HFFc6 (cell line): ENCODE measurements at regions not wholly inside any gene's neighbourhood (a gene's known extent, or its start where the extent isn't known, plus 50 kb on each side); places are given as distances from the start of the nearest gene placed in this dataset.

Experiments
- DNase-seq: peaks from one replicate; pipeline ENCODE4 v3.0.0-alpha.2; 2018
- H3K27ac Mint-ChIP-seq: 2 replicates; pipeline ENCODE4 v1.8.0; 2020; ENCODE audit warnings: mild to moderate bottlenecking, mixed read lengths
- H3K27me3 Mint-ChIP-seq: 2 replicates; pipeline ENCODE4 v1.8.0; 2021; ENCODE audit warnings: mild to moderate bottlenecking, moderate library complexity, mixed read lengths; ENCODE audit not compliant: insufficient read depth
- H3K36me3 Mint-ChIP-seq: 2 replicates; pipeline ENCODE4 v1.8.0; 2021; ENCODE audit warnings: low read depth, mixed read lengths
- H3K4me1 Mint-ChIP-seq: 2 replicates; pipeline ENCODE4 v1.8.0; 2020; ENCODE audit warnings: low read depth, mixed read lengths
- H3K4me3 Mint-ChIP-seq: 2 replicates; pipeline ENCODE4 v1.8.0; 2020; ENCODE audit warnings: mild to moderate bottlenecking, moderate library complexity, mixed read lengths
- H3K9me3 Mint-ChIP-seq: 2 replicates; pipeline ENCODE4 v1.8.0; 2020; ENCODE audit warnings: mild to moderate bottlenecking, mixed read lengths
- TF ChIP-seq, protein P1 (sequence below): fragments of 200-600 bp; sonication (generic); IDR thresholded peaks from 2 replicates; pipeline ENCODE4 v1.5.0; 2021; ENCODE audit warnings: antibody characterized with exemption, mild to moderate bottlenecking

DNA sequence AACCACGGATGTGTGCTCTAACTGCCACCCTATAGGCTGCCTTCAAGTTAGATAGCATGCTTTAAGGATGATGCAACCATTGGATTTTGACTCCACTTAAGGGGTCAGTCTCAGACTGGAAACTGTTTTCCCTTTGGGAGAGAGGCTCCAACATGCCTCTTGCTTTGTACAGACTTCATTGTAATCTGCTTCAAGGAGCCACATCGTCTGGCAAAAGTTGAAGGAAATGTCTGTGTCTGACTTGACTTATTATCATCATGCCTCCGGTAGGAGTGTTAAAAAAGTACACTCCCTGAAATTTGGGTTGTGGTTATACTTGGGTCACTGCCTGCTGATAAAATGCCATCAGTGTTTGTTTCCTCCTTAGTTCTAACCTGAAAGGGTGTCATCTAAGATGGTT is 245.4 kb upstream of the CDIN1 start:
- DNase-seq = peak; percentile 59
- TF ChIP-seq, protein P1, sequence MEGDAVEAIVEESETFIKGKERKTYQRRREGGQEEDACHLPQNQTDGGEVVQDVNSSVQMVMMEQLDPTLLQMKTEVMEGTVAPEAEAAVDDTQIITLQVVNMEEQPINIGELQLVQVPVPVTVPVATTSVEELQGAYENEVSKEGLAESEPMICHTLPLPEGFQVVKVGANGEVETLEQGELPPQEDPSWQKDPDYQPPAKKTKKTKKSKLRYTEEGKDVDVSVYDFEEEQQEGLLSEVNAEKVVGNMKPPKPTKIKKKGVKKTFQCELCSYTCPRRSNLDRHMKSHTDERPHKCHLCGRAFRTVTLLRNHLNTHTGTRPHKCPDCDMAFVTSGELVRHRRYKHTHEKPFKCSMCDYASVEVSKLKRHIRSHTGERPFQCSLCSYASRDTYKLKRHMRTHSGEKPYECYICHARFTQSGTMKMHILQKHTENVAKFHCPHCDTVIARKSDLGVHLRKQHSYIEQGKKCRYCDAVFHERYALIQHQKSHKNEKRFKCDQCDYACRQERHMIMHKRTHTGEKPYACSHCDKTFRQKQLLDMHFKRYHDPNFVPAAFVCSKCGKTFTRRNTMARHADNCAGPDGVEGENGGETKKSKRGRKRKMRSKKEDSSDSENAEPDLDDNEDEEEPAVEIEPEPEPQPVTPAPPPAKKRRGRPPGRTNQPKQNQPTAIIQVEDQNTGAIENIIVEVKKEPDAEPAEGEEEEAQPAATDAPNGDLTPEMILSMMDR = no peak
- H3K9me3 Mint-ChIP-seq = no peaks in the 10 kb centered on the region
- peaks cover 60% of the 10 kb centered on the region for H3K4me1 Mint-ChIP-seq
- H3K27me3 Mint-ChIP-seq = no peaks in the 10 kb centered on the region
- H3K27ac Mint-ChIP-seq = peak overlapping the region; percentile 69
- no peaks in the 10 kb centered on the region; the same call in 1 of the 2 replicates for H3K36me3 Mint-ChIP-seq
- peak overlapping the region; percentile 27 for H3K4me3 Mint-ChIP-seq

DNA sequence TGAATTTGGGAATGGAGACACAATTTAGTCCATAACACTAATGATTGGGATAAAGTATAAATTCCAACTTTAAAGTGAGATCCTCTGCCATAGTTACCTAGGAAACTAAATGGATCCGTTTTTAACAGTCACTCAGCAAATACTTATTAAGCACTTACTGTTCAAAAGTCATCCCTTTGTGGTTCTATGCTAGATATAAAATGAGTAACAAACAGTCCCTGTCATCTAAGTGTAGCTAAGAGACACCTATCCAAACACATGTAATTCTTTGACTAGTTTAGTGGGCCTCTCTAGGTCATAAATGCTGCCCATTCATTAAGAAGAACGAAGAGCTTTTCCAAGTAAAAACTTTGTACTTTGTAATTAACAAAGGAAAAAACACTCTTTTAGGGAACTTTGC is 244.2 kb upstream of the CDIN1 start:
- H3K27me3 Mint-ChIP-seq = no peaks in the 10 kb centered on the region
- TF ChIP-seq, protein P1 = no peak
- no peaks in the 10 kb centered on the region; the same call in 1 of the 2 replicates for H3K36me3 Mint-ChIP-seq
- peak overlapping the region; percentile 50 for H3K27ac Mint-ChIP-seq
- H3K9me3 Mint-ChIP-seq = no peaks in the 10 kb centered on the region
- H3K4me3 Mint-ChIP-seq = no peak overlapping the region
- H3K4me1 Mint-ChIP-seq = peaks cover 59% of the 10 kb centered on the region
- no peak for DNase-seq

DNA sequence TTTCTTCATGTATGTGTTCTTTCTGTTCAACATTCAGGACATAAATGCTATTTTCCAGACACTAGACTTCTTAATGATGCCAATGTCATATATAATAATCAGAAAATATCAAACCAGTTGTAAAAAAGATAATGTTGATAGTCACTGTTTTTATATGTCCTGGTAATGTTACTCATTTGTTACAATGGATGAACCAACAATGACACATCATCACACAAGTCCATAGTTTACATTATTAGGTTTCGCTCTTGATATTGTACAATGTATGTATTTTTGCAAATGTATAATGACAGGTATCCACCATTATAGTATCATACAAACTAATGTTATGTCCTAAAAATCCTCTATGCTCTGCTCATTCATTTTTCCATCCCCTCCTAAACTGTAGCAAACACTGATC is 243.8 kb upstream of the CDIN1 start:
- no peaks in the 10 kb centered on the region for H3K9me3 Mint-ChIP-seq
- no peak for DNase-seq
- peaks cover 54% of the 10 kb centered on the region for H3K4me1 Mint-ChIP-seq

DNA sequence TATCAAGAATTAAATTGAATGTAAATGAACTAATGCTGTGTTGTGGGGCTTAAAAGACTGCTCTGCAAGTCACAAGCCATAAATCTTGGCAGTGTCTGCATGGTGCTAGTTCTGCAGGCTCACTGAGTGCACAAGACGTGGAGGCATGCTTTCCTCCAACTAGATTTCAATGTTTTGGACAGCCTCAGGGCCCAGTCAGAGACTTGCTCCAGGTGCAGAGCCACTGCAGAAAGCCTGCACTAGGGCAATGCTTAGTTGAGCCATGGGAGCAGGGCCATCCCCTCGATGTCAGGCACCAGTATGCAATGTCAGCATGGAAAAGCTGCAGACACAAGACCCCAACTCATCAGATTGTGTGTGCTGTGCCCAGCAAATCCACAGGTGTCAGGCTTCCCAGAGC is 234.5 kb upstream of the CDIN1 start:
- H3K27ac Mint-ChIP-seq = no peak overlapping the region
- H3K4me3 Mint-ChIP-seq = no peak overlapping the region
- H3K4me1 Mint-ChIP-seq = peaks cover 28% of the 10 kb centered on the region
- peaks cover 3% of the 10 kb centered on the region; the same call in 1 of the 2 replicates for H3K27me3 Mint-ChIP-seq
- no peak for DNase-seq
- H3K36me3 Mint-ChIP-seq = peaks cover 5% of the 10 kb centered on the region; the same call in 1 of the 2 replicates
- no peaks in the 10 kb centered on the region for H3K9me3 Mint-ChIP-seq
- TF ChIP-seq, protein P1 = no peak

More for the DNA sequence above, 243.8 kb upstream of the CDIN1 start:
- peak overlapping the region; percentile 50 for H3K27ac Mint-ChIP-seq
- no peaks in the 10 kb centered on the region; the same call in 1 of the 2 replicates for H3K36me3 Mint-ChIP-seq
- H3K27me3 Mint-ChIP-seq = no peaks in the 10 kb centered on the region
- TF ChIP-seq, protein P1 = no peak
- H3K4me3 Mint-ChIP-seq = no peak overlapping the region

DNA sequence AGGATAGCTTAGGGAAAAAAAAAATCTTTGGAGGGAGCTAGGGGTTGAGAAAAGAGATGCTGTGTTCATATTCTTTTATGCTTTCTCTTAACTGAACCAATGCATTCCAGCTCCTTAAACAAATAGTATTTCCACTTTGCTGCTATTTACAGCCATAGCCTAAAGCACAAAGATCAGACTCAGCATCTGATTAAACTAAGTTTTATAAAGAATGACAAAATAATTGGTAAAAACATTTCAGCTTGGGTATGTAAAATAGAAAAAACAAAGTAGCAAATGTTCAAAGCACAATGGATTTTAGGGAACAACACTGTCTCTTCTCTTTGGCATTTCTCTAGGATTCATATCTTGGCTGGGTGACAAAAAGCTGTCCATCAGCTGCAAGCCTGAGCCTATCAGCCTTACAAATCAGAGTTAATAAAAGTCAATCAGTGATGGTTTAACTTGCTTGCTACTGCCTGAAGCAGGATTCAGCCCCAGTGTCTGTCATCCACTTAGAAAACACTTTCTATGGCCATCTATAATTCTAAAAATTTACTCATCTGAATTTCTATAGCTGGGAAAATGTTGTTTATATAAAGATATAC is 232.1 kb upstream of the CDIN1 start:
- Mint-ChIP-seq H3K27me3 (peaks cover 3% of the 10 kb centered on the region; the same call in 1 of the 2 replicates), H3K4me1 (peaks cover 28% of the 10 kb centered on the region), H3K27ac (no peak overlapping the region), H3K36me3 (no peaks in the 10 kb centered on the region; the same call in 1 of the 2 replicates), H3K4me3 (no peak overlapping the region), H3K9me3 (no peaks in the 10 kb centered on the region)
- no peak for DNase-seq
- TF ChIP-seq, protein P1 = no peak
